NCI-H82 treated with DMSO at 0.1 percent for 48 hours (cell line): ENCODE measurements at regions not wholly inside any gene's neighbourhood (a gene's known extent, or its start where the extent isn't known, plus 50 kb on each side); places are given as distances from the start of the nearest gene placed in this dataset.
"Not testable (repeated sequence)": the region's sequence is repeated elsewhere in the genome, so short reads cannot be mapped to it uniquely, and the experiment has no call there.

ENCODE experiments used
- DNase-seq: peaks from one replicate; lab custom pipeline; 2025; ENCODE audit not compliant: unreplicated experiment; lab: John Stamatoyannopoulos, UW

DNA sequence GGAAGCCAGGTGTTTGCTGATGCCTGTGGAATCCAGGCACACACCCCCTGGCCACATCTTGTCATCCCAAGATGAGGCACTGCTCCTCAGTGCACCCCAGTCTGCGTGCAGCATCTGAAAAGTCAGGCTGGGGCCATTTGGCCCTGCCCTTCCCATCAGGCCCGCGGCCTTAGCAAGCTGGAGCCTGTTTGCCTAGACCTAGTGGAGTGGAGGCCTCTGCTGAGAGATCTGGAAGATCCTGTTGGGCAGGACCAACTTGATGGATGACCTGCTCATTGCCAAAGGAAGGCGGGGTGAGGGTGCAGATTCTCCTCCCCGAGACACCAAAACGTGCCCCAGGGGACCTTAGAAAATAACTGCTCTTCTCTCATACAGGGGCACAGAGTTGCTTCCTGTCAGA is 220.2 kb downstream of the SHQ1 start:
- DNase-seq = no peak

DNA sequence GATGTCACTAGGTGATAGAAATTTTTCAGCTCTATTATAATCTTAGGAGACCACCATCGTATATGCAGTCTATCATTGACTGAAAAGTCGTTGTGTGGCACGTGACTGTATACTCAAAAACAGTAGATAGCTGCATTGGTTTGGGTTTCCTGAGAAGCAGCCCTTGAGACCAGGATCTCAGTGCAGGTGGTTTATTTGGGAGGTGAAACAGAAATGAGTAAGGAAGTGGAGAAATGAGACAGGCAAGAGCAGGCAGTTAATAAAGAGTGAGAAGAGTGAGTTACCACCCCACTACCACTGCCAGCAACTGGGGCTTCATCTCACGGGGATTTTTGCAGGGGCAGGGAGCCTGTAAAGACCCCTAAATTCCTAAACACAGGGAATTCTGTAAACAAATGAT is 221.0 kb downstream of the SHQ1 start:
- DNase-seq = no peak

DNA sequence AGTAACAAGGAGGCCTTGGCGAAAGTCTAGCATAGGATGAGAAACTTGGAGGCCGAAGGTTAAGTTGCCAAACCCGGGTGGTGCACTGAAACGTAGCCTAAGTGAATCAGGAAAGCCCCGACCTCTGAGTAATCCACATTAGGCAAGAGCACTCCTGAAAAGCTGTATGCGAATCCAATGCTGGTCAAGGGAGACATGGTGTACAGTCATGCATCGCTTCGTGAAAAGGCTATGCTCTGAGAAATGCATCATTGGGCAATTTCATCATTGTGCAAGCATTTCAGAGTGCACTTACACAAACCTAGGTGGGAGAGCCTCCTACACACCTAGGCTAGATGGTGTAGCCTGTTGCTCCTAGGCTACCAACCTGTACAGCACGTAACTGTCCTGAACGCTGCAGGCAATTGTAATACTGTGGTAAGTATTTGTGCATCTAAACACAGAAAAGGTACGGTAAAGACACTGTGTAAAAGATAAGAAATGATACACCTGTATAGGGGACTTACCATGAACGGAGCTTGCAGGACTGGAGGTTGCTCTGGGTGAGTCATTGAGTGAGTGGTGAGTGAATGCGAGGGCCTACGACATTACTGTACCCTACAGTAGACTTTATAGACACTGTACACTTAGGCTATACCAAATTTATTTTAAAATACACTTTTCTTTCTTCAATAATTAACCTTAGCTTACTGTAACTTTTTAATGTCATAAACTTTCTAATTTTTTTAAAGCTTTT is 222.5 kb downstream of the SHQ1 start:
- no peak for DNase-seq

DNA sequence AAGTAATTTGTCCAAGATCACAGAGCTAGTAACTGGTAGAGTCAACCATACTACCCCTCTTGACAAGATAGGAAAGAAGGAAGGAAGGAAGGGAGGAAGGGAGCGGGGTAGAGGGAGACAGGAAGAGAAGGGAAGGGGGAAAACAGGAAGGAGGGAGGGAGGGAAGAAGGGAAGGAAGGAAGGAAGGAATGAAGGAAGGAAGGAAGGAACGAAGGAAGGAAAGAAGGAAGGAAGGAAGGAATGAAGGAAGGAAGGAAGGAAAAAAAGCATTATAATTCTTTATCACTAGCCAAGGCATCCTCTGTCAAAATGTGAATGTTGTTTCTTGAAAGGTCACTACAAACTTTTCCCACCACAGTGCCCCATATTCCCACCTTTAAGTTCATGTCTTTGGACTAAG is 223.6 kb downstream of the SHQ1 start:
- DNase-seq = no peak

DNA sequence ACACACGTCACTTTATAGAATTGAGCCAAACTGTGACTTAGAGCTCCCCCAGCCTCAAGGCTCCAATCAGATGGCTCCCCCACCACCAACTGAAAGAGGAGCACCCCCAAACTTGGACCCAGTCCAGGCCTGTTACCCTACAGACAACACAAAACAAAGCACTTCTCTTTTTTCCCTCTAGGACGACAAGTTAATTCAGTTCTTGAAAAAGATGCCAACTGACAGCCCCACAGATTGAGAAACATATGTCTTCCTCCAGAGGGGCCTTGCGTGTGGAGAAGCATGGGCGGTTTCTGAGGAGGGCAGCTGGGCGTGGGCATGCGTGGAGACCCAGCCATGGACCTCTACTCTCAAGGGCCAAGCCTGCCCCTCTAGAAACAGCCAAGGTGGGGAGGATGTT is 229.5 kb downstream of the SHQ1 start:
- DNase-seq = no peak

DNA sequence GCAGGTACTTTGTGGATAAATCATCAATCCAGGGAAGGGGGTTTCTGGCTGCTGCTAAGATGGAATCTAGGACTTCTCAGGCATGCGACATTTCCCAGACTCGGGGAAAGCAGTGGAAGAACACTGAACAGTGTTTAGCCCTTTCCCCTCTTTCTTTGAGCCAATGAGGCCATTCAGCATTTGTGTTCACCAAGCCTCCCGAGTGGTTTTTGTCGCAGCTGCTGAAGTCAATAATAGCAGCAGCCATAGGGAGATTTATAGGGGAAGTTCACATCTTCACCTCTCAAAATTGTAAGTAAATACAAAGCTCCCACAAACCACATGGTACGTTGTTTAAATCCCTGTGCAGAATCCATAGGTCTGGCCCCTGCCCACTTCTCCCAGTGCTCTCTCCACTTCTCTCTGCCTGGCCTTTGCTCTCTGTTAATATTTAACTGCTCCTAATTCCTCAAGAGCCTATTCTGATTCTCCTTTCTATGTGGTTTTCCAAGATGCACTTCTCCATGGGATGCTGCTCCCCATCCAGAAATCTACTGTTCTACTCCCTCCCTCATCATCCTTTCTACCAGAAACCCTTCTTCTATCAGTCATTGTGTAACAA is 230.7 kb downstream of the SHQ1 start:
- no peak for DNase-seq

DNA sequence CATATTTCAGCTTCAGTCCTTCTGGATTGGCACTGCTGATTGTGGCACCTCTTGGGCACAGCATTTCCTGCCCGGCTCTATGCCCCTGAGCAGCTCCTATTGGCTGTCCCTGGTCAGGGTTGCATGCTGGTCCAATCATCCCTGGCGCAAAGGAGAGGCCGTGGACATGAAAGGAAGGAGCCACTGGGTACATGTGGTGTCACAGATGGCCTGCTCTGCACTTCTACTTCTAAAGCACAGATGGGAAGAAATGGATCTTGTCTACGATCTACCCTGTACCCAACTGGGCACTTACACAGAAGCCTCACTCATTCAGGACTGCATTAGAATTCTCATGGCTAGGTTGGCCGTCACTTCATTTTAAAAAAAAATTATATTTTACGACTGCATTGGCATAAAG is 232.5 kb downstream of the SHQ1 start:
- DNase-seq = no peak

DNA sequence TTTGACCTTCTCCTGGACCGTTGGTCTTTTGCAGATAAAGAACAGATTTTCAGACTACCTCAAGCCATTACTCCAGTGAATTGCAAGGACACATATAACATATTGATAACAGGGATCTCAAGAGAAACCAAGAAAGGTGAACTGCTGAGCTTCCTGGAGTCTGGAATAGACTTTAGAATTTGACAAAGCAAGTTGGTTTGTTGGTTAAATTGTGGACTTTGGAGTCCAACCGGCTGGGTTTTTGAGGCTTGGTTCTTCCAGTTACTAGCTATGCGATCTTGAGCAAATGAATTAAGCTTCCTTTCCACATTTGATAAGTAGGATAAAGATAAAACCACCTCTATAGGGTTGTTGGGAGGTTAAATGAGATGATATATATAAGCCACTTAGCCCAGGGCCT is 233.1 kb downstream of the SHQ1 start:
- DNase-seq = no peak

DNA sequence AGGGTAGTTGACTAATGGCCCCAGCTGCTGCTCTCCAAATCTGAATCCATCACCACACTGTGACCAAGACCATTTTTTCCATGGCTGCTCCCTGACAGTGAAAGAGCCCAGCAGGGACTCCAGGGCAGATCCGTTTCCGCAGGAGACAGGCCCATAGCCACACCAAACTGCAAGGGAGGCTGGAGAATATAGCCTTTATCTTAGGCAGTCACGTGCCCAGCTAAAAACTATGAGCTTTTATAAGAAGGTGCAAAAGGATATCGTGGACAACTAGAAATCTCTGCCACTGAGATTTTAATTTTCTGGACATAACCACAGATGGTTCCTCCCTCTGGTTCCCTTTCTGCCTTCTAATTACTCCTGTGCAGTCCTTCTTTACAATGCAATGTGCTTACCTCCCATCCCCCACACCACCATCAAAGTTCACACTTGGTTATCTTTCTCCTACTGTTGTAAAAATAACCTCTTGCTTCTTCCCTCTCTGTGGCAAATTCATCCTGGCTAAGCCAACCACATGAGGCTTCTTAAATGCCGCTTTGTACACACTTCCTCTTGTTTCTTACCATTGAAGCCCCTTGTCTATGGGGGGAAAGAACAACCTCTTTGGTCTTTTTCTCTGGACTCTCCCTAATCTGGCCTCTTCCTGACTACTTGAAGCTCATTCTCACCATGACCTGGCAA is 233.7 kb downstream of the SHQ1 start:
- DNase-seq = no peak

DNA sequence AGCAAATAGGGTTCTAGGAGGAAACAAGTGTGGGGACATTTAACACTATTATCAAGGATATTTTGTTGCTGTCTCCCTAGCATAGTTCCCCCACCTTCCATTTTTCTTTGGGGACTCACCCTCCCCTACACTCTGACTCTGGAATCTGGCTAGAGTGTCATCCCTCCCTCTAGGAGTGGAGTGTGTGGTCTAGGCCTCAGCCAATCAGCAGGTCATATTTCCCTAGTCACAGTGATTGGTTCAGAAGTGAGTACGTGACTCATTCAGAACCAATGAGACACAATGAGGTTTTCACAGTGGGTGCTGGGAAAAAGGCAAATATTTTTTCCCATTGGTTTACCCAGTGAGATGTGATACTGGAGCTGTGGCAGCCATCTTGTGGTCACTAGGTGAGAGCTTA is 234.4 kb downstream of the SHQ1 start:
- no peak for DNase-seq

DNA sequence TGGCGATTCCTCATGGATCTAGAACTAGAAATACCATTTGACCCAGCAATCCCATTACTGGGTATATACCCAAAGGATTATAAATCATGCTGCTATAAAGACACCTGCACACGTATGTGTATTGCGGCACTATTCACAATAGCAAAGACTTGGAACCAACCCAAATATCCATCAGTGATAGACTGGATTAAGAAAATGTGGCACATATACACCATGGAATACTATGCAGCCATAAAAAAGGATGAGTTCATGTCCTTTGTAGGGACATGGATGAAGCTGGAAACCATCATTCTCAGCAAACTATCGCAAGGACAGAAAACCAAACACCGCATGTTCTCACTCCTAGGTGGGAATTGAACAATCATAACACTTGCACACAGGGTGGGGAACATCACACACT is 239.1 kb downstream of the SHQ1 start:
- DNase-seq = not testable (repeated sequence)

DNA sequence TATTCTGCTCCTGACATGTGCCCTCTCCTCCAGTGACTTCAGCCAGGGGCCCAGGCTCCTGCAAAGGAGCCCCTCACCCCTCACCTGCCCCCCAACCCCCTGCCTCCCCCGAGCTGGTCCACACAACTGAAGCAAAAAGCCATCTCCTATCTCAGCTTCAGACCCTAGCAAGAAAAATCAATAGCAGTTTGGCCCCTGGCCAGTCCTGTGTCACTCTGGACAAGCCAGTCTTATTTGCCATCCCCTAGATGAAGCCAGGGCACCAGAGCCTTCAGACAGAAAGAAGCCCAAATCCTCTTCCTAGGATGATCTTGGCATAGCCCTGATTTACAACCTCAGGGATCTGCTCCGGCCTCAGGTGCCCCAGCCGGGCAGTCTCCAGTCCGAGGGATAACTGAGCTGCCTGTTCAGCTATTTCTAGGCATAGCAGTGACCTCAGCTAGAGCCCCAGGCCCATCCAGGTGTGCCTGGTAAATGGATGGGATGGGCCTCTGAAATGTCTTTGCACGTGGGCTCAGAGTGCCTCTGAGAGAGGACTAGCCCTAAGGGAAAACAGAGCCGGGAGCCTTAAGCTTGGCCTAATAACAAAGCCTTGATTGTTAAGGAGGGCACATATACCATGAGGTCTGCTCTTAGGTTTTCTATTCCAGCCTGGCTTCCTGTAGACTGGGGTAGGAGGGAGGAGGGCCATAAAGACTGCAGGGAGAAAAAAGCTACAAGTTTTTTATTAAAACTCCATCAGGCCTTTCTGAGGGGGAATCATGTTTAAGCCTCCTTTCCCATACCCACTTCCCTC is 242.0 kb downstream of the SHQ1 start:
- no peak for DNase-seq

DNA sequence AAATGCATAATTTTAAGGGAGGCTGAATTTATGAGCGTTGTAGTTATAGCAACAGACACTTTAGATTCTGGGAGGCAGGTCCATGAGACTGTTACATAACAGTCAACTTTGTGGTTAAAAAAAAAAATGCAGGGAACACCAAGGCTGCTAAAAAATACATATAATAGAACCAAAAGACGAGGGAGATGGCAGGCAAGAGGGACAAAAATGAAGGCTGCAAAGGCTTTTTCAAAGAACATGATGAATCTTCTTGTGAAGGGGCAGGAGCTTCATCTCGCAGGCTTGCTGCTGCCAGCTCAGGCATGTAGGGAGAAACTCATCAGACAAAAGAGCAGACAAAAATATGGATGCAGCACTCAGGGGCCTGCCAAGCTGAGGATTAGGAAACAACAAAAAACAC is 243.9 kb downstream of the SHQ1 start:
- DNase-seq = no peak

DNA sequence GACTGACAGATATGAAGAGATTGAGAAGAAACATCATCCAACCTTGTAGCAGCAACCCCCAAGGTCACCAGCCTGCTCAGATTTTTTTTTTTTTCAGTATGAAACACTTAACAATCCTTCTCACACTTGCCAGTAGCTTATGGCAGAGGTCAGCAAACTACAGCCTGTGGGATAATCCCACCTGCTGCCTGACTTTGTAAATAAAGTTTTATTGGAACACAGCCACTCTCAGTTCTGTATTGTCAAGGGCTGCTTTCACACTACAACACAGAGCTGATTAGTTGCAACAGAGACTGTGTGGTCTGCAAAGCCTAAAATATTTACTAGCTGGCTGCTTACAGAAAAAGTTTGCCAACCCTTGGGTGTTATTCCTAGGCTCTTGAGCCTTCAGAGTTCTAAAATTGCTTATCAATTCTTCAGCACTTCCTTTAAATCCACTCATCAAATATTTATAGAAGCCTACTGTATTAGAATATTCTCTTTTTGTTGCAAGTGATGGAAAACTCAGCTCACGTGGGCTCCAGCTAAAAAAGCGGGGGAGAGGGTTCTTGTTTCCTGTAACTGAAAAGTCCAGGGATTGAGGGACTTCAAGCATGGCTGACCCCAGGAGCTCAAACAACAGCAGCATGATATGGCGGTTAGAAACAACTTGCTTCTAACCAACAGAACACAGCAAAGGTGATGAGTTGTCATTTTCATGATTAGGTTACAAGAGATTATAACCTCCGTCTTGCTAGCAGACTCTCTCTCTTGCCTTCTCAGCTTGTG is 246.1 kb downstream of the SHQ1 start:
- DNase-seq = no peak

DNA sequence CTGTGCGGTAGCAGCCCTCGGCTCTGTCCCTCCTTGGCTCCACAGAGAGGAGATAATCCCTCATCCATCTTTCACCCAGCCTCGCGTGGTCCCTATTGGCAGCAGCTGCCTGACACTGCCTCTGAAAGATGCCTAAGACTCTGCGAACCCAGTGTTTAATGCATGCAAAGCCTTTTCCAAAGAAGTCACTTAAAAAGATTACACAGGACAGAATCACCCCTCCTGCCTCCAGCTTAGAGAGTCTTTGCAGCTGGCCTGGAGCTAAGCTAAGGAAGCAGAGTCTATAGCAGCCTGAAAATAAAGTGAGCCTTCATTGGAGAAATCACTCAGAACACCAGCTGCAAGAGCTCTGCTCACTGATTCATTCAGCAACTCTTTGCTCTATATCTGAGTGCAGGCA is 247.2 kb downstream of the SHQ1 start:
- peak; percentile 94 for DNase-seq

DNA sequence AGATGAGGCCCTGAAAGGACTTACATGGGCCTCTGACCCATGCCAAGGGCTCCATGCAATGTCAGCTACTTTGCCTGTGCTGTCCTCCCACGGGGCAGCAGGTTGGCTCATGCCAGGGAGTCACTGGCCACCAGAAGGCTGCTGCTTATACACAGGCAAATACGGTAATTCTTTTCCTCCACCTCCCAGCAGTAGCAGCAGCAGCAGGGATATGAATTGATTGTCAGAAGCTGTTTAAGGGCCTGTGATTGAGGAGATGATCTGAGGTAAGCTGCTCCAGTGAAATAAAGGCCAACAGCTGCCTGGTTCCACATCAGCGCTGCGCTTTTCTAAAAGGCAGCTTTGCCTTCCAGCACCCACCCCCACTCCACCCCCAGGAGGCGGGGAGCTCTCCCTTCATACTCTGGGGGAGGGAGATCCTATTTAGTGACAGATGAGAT is 250.5 kb downstream of the SHQ1 start:
- DNase-seq = peak; percentile 94

DNA sequence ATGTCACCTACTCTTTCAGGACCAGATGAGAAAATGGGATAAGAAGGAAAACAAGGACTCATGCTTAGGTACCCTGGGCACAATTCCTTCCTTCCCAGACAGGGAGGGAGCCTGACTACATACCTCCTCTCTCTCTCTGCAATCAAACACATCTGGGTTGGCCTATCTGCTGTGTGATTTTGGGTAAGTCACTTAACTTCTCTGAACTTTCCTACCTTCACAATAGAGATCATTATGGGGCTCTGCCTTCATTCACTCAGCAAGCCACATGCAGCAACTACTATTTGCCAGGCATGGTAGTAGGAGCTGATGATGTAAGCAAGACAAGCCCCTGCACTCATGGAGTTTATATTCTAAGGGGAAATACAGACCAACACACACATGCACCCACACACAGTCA is 251.2 kb downstream of the SHQ1 start:
- DNase-seq = no peak

DNA sequence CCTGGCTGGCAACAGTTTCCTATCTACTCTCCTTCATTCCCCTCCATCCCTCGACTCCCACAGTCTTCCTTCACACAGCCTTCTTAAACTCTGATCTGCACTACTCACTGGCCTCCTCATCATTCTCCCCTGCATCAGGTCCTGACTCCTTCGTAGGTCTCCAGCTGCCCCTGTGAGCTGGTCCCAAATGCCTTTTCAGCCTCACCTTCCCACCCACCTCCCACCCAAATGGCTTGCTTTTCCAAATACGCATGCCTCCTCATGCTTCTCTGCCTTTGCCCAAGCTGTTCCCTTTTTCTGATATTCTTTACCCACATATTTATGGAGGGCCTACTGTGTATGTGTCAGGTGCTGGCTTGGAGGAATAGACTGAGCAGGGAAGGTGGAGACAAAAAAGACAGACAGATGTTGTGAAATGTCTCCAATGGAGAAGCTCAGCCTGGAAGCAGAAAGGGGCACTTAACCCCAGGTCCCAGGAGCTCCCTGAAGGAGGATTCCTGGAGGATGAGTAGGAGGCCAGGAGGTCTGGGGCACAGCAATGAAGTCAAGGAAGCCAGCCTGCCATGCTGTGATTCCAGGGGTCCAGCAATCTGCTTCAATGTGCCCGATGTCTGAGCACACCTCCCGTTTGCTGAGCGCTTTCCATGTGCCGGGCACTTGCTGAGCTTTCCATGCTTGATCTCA is 252.2 kb downstream of the SHQ1 start:
- no peak for DNase-seq

DNA sequence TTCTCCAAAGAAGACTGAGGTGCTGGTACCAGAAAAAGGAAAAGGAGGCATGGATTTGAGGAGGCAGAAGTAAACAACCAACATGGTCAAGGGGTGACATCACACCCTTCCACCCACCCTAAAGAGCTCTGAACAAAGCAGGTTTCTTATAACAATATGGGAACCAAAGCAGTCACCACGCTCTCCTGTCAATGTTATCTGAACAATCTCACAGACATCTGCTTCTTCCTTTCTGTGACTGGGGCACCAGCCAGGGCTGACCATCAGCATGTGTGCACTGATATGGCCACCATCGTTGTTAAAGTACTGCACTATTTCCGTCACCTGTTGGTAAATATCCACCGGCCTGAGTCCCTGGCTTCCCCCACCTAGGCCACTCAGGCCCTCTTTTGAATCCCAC is 252.9 kb downstream of the SHQ1 start:
- no peak for DNase-seq

DNA sequence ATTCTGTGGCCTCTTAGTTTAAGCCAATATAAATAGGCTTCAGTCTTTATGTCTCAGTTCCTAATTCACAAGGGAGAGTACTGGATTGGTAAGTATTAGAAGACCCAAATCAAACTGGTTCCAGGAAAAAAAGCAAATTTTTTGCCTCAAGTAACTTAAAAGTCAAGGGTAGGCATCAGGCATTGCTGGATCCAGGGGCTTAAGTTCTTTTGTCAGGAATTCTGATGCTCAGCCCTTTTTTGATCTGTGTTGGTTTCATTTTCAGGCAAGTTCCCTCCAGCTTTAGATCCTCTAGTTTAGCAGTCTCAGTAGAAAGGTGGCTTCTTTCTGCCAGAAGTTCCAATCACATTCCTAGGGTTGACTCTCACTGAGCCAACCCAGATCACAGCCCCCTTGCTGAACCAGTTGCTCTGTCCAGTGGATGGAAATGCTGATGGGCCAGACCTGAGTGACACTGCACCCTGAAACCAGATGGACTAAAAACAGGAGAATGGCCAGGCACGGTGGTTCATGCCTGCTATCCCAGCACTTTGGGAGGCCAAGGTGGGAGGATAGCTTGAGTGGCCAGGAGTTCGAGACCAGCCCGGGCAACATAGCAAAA is 253.5 kb downstream of the SHQ1 start:
- DNase-seq = no peak
